ENCODE measurements at regions not wholly inside any gene's neighbourhood (a gene's known extent, or its start where the extent isn't known, plus 50 kb on each side); places are given as distances from the start of the nearest gene placed in this dataset.

GRCh38 chr3:166367947-166368533 is 530.8 kb upstream of the BCHE start:
- TF ChIP-seq, protein P1, sequence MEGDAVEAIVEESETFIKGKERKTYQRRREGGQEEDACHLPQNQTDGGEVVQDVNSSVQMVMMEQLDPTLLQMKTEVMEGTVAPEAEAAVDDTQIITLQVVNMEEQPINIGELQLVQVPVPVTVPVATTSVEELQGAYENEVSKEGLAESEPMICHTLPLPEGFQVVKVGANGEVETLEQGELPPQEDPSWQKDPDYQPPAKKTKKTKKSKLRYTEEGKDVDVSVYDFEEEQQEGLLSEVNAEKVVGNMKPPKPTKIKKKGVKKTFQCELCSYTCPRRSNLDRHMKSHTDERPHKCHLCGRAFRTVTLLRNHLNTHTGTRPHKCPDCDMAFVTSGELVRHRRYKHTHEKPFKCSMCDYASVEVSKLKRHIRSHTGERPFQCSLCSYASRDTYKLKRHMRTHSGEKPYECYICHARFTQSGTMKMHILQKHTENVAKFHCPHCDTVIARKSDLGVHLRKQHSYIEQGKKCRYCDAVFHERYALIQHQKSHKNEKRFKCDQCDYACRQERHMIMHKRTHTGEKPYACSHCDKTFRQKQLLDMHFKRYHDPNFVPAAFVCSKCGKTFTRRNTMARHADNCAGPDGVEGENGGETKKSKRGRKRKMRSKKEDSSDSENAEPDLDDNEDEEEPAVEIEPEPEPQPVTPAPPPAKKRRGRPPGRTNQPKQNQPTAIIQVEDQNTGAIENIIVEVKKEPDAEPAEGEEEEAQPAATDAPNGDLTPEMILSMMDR (IDR thresholded peaks at IDR 0.05; ENCODE audit: low read depth, low read length, poor library complexity, severe bottlenecking) = no peak
- no peak for TF ChIP-seq EZH2phosphoT487 (IDR thresholded peaks at IDR 0.05; ENCODE audit: borderline replicate concordance, low read length)
